ENCODE measurements at regions not wholly inside any gene's neighbourhood (a gene's known extent, or its start where the extent isn't known, plus 50 kb on each side); places are given as distances from the start of the nearest gene placed in this dataset.

- no peak for DNase-seq (ENCODE audit: low read depth)
These were observed 176.9 kb downstream of the FGF1 start for GRCh38 chr5:142509026-142509425.

GRCh38 chr5:142508591-142508990, 177.3 kb downstream of the FGF1 start:
- no peak for DNase-seq (ENCODE audit: low read depth)

GRCh38 chr5:142507531-142508372, 178.1 kb downstream of the FGF1 start:
- no peak for DNase-seq (ENCODE audit: low read depth)

GRCh38 chr5:142506756-142507155, 179.1 kb downstream of the FGF1 start:
- DNase-seq (ENCODE audit: low read depth) = no peak

- DNase-seq (ENCODE audit: low read depth) = no peak
These were observed 179.8 kb downstream of the FGF1 start for GRCh38 chr5:142506046-142506445.

GRCh38 chr5:142501890-142502289, 177.1 kb upstream of the SPRY4 start:
- DNase-seq (ENCODE audit: low read depth) = no peak

DNA sequence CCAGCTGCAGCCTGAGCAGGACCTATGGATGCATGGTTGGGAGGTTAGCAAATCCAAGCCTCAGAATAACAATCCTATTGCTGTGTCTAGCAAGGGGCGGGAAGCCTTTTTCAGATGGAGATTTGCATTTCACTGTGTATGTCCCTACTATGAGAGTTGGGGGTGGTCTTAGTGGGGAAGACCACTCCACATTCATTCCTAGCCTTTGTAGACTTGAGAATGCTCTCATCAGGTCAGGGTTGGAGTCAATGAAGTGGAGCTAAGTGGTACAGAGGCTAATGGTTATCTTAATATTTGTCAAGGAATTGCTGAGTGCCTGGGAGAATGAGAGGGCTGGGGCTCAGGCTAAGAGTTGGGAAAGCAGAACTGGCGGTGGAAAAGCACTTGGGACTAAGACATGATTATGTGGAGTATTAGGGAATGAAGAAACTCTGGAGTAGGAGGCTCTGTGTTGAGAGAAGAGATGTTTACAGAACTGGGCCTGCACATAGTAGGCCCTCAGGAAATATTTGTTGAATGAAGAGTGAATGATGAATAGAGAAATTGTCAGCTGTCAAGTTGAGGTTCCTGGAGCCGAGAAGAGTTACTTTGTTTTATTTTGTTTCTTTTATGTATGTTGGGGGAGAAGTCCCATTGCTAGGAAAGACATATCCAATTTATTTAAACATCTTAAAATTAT, 175.5 kb upstream of the SPRY4 start:
- DNase-seq (ENCODE audit: low read depth) = no peak

DNA sequence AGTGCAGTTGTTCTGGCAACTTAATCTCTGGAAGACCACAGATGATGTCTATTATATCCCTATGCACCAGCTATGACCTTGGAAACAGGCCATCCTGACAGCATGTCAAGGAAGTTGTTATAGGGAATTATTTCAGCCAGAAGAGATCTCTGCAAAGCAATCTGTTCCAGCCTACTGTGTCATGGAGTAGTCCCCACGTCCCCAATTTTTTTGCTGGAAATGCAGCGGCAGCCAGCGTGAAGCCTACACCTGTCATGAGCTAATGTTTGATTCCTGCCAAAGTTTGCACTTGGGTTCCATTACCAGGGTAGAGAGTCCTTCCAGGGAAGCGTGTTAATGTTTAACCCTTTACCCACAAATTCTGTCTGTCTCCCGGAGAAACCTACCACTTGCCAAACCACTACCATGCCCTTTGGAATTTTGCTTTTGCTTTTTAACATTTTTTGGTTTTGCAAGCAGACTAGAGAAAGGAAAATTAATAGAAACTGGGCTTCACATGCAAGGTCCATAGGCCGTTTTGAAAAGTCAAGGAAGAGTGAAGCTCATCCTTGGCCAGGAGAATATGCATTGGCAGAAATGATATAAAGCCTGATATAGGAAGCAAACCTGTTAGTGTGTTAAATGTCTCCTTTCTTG, 174.9 kb upstream of the SPRY4 start:
- peak; percentile 63 for DNase-seq (ENCODE audit: low read depth)

- no peak for DNase-seq (ENCODE audit: low read depth)
These were observed 173.5 kb upstream of the SPRY4 start for GRCh38 chr5:142498298-142498697.

- DNase-seq (ENCODE audit: low read depth) = no peak
These were observed 170.7 kb upstream of the SPRY4 start for GRCh38 chr5:142495531-142495930.

DNA sequence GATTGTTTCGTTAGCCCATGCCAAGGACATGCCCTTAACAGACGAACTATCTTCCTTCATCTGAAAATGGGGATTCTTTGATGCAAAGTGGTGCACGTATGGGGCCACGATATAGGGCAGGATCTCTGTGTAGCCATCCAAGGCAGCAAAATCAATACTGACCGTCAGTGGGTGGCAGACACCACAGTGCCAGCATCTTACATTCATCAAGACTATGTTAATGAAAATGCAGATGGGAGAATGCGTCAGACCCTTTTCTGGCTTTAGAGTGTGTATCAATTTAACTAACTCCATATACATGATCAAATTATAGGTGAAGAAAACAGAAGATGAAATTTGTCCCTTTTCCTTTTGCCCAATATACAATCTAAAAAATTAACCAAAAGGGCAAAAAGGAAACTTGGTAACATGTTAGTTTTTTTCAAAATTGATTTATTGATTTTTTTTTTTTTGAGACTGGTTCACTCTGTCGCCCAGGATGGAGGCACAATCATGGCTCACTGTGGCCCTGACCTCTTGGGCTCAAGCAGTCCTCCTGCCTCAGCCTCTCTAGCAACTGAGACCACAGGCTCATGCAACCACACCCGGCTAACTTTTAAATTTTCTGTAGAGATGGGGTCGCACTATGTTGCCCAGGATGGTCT, 169.2 kb upstream of the SPRY4 start:
- DNase-seq (ENCODE audit: low read depth) = no peak

DNA sequence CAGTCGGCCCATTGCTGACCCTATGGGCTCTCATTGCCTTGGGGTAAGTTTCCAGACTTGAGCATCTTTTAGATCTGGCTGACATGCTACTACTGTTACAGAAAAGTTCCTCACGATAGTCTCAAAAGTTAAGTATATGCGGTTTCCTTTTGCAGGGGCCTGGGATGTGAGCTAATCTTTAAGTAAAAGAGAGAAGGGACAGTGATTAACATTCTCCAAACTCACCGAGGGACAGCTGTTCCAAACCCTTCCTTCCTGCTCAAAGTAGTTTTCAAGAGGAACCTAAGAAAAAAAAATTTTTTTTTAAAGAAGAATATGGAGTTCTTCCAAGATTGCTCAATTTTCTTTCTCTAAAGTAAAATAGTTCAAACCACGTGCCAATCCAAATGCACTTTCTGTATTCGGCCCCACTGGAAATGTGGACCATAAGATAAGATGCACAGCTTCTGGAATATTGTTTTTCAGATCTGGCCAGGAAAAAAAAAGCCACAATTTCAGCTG, 168.0 kb upstream of the SPRY4 start:
- DNase-seq (ENCODE audit: low read depth) = peak; percentile 41

- DNase-seq (ENCODE audit: low read depth) = no peak
These were observed 166.9 kb upstream of the SPRY4 start for GRCh38 chr5:142491679-142492078.

- no peak for DNase-seq (ENCODE audit: low read depth)
These were observed 166.4 kb upstream of the SPRY4 start for GRCh38 chr5:142491270-142491669.

DNA sequence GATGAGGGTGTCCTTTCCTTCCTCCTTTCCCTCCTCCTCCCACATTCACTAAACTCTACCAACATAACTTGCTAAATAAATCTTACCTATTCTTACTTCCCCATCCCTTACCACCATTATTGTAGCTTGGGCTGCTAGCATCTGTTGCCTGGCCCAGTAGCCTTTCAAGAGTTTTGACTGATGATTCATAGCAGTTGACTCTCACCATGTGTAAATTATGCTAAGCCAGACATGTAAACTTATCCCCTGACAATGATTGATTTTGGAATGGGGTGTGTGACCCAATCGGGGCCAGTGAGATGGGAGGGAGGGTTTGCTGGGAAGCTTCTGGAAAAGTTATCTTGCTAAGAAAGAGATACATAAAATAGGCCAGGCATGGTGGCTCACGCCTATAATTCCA, 161.8 kb upstream of the SPRY4 start:
- DNase-seq (ENCODE audit: low read depth) = peak; percentile 79

DNA sequence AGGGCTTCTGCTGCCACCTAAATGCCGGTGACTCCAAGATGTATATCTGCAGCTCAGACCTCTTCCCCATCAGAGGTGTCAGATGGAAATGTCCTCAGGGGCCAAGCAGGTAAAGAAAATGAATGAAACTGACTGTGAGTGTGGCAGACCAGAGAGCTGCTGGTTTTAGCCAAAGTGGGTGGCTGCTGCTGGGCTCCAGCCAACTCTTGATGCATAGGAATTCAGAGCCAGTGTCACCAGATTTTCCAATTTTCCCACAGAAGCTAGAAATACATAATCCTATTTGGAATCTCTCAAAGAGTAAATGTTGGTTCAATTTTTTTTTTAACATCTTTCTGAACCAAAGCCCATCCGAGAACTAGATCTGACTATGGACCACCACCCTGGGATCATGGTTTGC, 161.2 kb upstream of the SPRY4 start:
- no peak for DNase-seq (ENCODE audit: low read depth)

DNA sequence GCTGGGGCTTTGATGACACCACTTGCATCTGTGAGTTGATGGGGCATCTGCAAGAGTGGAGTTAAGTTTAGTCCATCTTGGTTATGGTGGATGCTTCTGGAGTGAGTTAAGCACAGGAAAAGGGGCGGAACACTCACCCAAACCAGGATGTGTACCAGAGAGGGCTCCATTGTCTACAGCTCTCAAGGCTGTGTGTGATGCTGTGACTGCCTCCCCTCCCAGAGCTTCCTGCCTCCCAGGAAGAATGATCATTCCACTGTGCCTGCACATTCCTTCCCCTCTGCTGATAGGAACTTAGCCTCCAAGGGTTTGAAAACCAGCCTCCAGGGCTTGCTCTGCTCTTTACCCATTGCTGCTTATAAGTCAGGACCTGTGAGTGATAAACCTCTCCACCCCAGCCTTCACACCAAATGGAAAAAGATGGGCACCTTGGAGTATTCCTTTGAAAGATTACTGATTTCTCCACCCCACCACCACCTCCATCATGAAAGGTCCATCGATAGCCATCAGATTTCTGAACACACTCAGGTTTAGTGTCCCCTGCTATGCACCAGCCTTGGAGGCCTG, 160.1 kb upstream of the SPRY4 start:
- DNase-seq (ENCODE audit: low read depth) = peak; percentile 65

DNA sequence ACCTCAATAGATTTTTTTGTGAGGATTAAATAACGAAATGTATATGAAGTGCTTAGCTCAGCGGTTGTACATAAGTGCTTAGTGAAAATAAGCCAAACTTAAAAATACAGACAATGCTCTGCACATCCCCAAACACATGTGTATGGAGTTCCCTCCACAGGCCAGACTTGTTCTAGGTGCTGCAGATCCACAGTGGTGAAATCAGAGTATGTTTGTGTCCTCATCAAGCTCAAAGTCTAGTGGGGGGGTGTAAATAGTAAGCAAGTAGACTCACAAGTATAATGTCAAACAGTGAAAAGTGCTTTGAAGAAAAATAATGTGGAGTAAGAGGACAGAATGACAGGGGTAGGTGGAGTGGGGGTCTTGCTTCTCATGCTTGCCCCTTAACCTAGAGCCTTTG, 157.4 kb upstream of the SPRY4 start:
- DNase-seq (ENCODE audit: low read depth) = no peak

- DNase-seq (ENCODE audit: low read depth) = no peak
These were observed 156.6 kb upstream of the SPRY4 start for GRCh38 chr5:142481410-142481809.

DNA sequence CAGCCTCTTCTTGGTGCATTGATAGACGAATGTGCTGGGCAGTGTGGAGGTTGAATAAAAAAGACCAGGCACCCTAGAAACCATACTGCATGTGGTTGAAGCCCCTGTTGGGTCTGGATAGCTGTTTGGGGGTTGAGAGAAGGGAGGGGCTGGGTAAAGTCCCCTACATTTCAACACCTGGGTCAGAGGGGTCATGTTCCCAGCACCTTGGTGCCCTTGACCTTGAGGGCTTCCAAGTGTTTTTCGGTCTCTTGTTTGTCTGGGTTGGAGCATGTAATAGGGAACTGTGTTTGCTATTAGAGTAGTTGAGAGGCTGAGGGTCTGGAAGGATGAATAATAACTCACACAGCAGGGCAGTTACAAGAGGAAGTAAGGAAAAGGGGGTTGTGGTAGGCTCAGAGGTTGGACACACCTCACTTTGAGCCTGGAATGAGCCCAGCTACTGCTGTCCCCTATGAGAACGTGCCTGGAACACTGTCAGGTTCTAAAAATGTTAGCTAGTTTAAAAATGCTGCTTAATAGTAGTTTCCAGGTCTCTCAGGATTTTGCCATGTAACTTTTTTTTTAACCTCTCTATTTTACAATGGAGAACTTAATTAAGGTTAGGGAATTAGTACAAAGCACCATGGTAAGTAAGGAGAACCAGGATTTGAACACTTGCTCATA, 155.2 kb upstream of the SPRY4 start:
- DNase-seq (ENCODE audit: low read depth) = no peak

- DNase-seq (ENCODE audit: low read depth) = no peak
These were observed 154.3 kb upstream of the SPRY4 start for GRCh38 chr5:142479150-142479549.
